ENCODE measurements at regions not wholly inside any gene's neighbourhood (a gene's known extent, or its start where the extent isn't known, plus 50 kb on each side); places are given as distances from the start of the nearest gene placed in this dataset.
A peak's percentile ranks its signal among the peaks of the same experiment; 100 is the strongest.

DNA sequence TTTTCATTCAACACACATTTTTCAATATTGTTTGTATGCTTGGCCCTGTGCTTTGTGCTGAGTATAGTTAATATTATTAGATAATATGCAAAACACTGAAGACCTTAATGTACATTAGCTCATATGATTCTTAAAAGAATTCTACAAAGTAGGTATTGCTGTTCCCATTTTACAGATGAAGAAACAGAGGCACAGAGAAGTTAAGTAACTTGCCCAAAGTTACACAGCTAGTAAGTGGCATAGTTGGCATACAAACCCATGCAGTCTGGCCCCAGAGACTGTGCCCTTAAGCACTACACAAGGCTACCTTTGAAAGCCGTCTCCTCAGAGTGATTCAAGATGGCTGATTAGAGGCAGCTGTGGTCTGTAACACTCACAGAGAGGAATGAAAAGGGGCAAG lies 293.4 kb upstream of the F9 start:
- Histone ChIP-seq H3K27ac (ENCODE audit: extremely low read depth, low read depth, low read length) (no peak overlapping the region), H3K36me3 (ENCODE audit: control insufficient read depth, insufficient read depth, low read length) (no peaks in the 10 kb centered on the region), H4K20me1 (replicated peaks; ENCODE audit: control insufficient read depth, insufficient read depth, low read length) (no peaks in the 10 kb centered on the region), H3K9me3 (replicated peaks; ENCODE audit: control insufficient read depth, insufficient read depth, low read depth, low read length) (no peaks in the 10 kb centered on the region), H3K4me1 (replicated peaks in 1 of 2; ENCODE audit: control insufficient read depth in 2 of 2, insufficient read depth in 2 of 2, low read length in 2 of 2) (no peaks in the 10 kb centered on the region), H3K4me3 (no peak overlapping the region), H3K9me1 (ENCODE audit: control insufficient read depth, insufficient read depth, low read length) (no peaks in the 10 kb centered on the region), H2AFZ (ENCODE audit: low read depth, low read length) (no peak overlapping the region), H3K4me2 (ENCODE audit: insufficient read depth, low read length) (no peak overlapping the region), H3K9ac (ENCODE audit: insufficient read depth in 1 of 2, low read depth in 2 of 2, low read length in 2 of 2) (no peak overlapping the region), H3K27me3 (ENCODE audit: control insufficient read depth in 2 of 2, insufficient read depth in 2 of 2, low read length in 2 of 2) (no peaks in the 10 kb centered on the region; a peak in 1 of 5 replicates), H3K79me2 (ENCODE audit: control insufficient read depth, insufficient read depth, low read length) (no peaks in the 10 kb centered on the region)
- ChIA-PET CTCF (ENCODE audit: low intra/inter-chr PET ratio) (no interaction called here), POLR2A (no interaction called here)
- no TSS peak for BruUV-seq (replicated peaks)
- FAIRE-seq = no peak
- no peak for DNase-seq (ENCODE audit: extremely low read depth in 1 of 4, low spot score in 3 of 4)
- no peak for ATAC-seq
- WGBS (ENCODE audit: insufficient coverage, low coverage, missing lambda C conversion rate) = 27% methylated on average over 1 of the region's 1 CpG
- in situ Hi-C loops (cut with MboI) = no loop called here
- intact Hi-C loops (cut with micrococcal nuclease) = no loop called here
- no peak for TF ChIP-seq POLR3A (IDR thresholded peaks at IDR 0.05; ENCODE audit: borderline replicate concordance, extremely low read depth, insufficient read depth, insufficient read length)
- TF ChIP-seq CHAMP1 (IDR thresholded peaks at IDR 0.05) = no peak
- no peak for TF ChIP-seq ZNF707 (CRISPR knock-in tag; conservative IDR thresholded peaks at IDR 0.05)
- TF ChIP-seq, protein P1, sequence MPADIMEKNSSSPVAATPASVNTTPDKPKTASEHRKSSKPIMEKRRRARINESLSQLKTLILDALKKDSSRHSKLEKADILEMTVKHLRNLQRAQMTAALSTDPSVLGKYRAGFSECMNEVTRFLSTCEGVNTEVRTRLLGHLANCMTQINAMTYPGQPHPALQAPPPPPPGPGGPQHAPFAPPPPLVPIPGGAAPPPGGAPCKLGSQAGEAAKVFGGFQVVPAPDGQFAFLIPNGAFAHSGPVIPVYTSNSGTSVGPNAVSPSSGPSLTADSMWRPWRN (IDR thresholded peaks at IDR 0.05; ENCODE audit: low read depth) = no peak
- no peak for TF ChIP-seq GATAD2A (IDR thresholded peaks at IDR 0.05)
- TF ChIP-seq STAT5B (CRISPR knock-in tag; IDR thresholded peaks at IDR 0.05) = no peak
- TF ChIP-seq RBM25 (IDR thresholded peaks at IDR 0.05; ENCODE audit: low read depth, low read length, severe bottlenecking) = peak; percentile 66
- no peak for TF ChIP-seq CBX2 (IDR thresholded peaks at IDR 0.05; ENCODE audit: insufficient read depth, low read length, poor library complexity, severe bottlenecking)
- no peak for TF ChIP-seq CSDE1 (IDR thresholded peaks at IDR 0.05)
- TF ChIP-seq KDM1A (IDR thresholded peaks at IDR 0.05) = 0 out of 4 replicates have a peak, but pooled peaks of 1 of the 2 experiments have one; percentile 28
- no peak for TF ChIP-seq SRF (CRISPR knock-in tag; IDR thresholded peaks at IDR 0.05)
- TF ChIP-seq HDAC6 (IDR thresholded peaks at IDR 0.05; ENCODE audit: low read depth, low read length) = no peak
- peak; percentile 65; the same call in 1 of the 2 replicates for TF ChIP-seq BCOR (IDR thresholded peaks at IDR 0.05)
- TF ChIP-seq, protein P2, sequence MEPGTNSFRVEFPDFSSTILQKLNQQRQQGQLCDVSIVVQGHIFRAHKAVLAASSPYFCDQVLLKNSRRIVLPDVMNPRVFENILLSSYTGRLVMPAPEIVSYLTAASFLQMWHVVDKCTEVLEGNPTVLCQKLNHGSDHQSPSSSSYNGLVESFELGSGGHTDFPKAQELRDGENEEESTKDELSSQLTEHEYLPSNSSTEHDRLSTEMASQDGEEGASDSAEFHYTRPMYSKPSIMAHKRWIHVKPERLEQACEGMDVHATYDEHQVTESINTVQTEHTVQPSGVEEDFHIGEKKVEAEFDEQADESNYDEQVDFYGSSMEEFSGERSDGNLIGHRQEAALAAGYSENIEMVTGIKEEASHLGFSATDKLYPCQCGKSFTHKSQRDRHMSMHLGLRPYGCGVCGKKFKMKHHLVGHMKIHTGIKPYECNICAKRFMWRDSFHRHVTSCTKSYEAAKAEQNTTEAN (CRISPR knock-in tag; IDR thresholded peaks at IDR 0.05) = no peak
- no peak for TF ChIP-seq EGR1 (conservative IDR thresholded peaks at IDR 0.05)
